COR-L47 (cell line): ENCODE measurements at regions not wholly inside any gene's neighbourhood (a gene's known extent, or its start where the extent isn't known, plus 50 kb on each side); places are given as distances from the start of the nearest gene placed in this dataset.
A peak's percentile ranks its signal among the peaks of the same experiment; 100 is the strongest.
"Not testable (repeated sequence)": the region's sequence is repeated elsewhere in the genome, so short reads cannot be mapped to it uniquely, and the experiment has no call there.

Source experiments
- DNase-seq: peaks from one replicate; lab custom pipeline; 2025; lab: John Stamatoyannopoulos, UW

GRCh38 chr17:71023249-71024030, 854.1 kb downstream of the KCNJ2 start:
- peak; percentile 67 for DNase-seq

GRCh38 chr17:71024172-71024571, 854.8 kb downstream of the KCNJ2 start:
- no peak for DNase-seq

- no peak for DNase-seq
These were observed 855.6 kb downstream of the KCNJ2 start for GRCh38 chr17:71024969-71025368.

GRCh38 chr17:71029246-71029645, 859.9 kb downstream of the KCNJ2 start:
- DNase-seq = no peak

- not testable (repeated sequence) for DNase-seq
These were observed 862.0 kb downstream of the KCNJ2 start for GRCh38 chr17:71031286-71031685.

- DNase-seq = peak; percentile 96
These were observed 863.5 kb downstream of the KCNJ2 start for GRCh38 chr17:71032746-71033273.

- peak; percentile 84 for DNase-seq
These were observed 864.0 kb downstream of the KCNJ2 start for GRCh38 chr17:71033336-71033735.

- DNase-seq = no peak
These were observed 865.9 kb downstream of the KCNJ2 start for GRCh38 chr17:71035226-71035625.

- DNase-seq = no peak
These were observed 868.1 kb downstream of the KCNJ2 start for GRCh38 chr17:71037386-71037785.

- no peak for DNase-seq
These were observed 870.1 kb downstream of the KCNJ2 start for GRCh38 chr17:71039391-71039790.

GRCh38 chr17:71052971-71053370, 883.6 kb downstream of the KCNJ2 start:
- no peak for DNase-seq

- no peak for DNase-seq
These were observed 885.8 kb downstream of the KCNJ2 start for GRCh38 chr17:71055128-71055527.

GRCh38 chr17:71057448-71057847, 888.1 kb downstream of the KCNJ2 start:
- DNase-seq = no peak

- DNase-seq = no peak
These were observed 888.6 kb downstream of the KCNJ2 start for GRCh38 chr17:71057938-71058337.

- no peak for DNase-seq
These were observed 893.8 kb downstream of the KCNJ2 start for GRCh38 chr17:71063127-71063526.

- DNase-seq = no peak
These were observed 894.2 kb downstream of the KCNJ2 start for GRCh38 chr17:71063559-71063958.

- no peak for DNase-seq
These were observed 898.5 kb downstream of the KCNJ2 start for GRCh38 chr17:71067669-71068407.

- DNase-seq = no peak
These were observed 899.0 kb downstream of the KCNJ2 start for GRCh38 chr17:71068408-71068750.

GRCh38 chr17:71071041-71071440, 901.7 kb downstream of the KCNJ2 start:
- no peak for DNase-seq

- DNase-seq = no peak
These were observed 902.5 kb downstream of the KCNJ2 start for GRCh38 chr17:71071837-71072236.

GRCh38 chr17:71080937-71081336, 911.6 kb downstream of the KCNJ2 start:
- no peak for DNase-seq

GRCh38 chr17:71081666-71082065, 912.3 kb downstream of the KCNJ2 start:
- no peak for DNase-seq

GRCh38 chr17:71084219-71084618, 914.9 kb downstream of the KCNJ2 start:
- peak; percentile 12 for DNase-seq
